ENCODE measurements at regions not wholly inside any gene's neighbourhood (a gene's known extent, or its start where the extent isn't known, plus 50 kb on each side); places are given as distances from the start of the nearest gene placed in this dataset.
A peak's percentile ranks its signal among the peaks of the same experiment; 100 is the strongest.
"Not testable (repeated sequence)": the region's sequence is repeated elsewhere in the genome, so short reads cannot be mapped to it uniquely, and the experiment has no call there.

DNA sequence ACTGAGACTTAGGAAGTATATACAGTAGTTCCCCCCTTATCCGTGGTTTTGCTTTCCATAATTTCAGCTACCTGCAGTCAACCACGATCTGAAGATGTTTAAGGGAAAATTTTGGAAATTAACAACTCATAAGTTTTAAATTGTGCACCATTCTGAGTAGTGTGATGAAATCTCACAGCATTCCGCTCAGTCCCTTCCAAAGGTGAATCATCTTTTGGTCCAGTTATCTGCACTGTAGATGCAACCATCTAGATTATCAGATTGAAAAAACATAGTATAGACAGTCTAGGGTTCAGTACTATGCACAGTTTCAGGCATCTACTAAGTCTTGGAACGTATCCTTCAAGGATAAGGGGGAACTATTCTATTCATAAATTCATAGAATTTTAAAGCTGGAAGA lies 109.0 kb downstream of the ANXA3 start:
- no peak for DNase-seq (ENCODE audit: low read depth)

GRCh38 chr4:78661086-78661690 lies 109.6 kb downstream of the ANXA3 start:
- peak; percentile 33 for DNase-seq (ENCODE audit: low read depth)

- DNase-seq (ENCODE audit: low read depth) = no peak
These were observed 110.5 kb downstream of the ANXA3 start for GRCh38 chr4:78661921-78662521.

DNA sequence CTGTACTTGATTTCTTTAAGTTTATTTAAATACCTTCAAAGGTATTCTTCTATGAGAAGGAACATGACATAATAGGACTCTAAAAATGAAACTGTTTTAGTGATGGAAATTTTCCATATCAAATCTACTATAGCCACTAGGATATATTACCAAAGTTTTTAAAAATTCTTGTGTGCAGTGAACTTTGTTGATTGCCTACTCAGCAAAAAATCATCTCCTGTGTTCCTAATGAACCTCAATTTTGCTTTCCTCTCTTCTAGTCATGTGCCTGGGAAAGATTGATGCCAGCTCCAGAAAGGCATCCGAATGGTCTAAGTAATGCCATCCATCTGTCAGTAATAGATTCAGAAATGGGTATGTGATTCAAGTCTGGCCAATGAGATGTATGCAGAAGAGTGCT lies 111.1 kb downstream of the ANXA3 start:
- no peak for DNase-seq (ENCODE audit: low read depth)

DNA sequence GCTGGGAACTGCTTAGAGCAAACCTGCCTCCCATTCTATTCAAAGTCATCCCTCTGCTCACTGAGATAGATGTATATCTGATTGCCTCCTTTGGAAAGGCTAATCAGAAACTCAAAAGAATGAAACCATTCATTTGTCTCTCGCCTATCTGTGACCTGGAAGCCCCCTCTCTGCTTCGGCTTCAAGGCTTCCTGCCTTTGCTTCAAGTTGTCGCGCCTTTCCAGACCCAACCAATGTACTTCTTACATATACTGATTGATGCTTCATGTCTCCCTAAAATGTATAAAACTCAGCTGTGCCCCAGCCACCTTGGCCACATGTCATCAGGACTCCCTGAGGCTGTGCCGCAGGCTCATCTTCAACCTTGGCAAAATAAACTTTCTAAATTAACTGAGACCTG lies 111.9 kb upstream of the BMP2K start:
- DNase-seq (ENCODE audit: low read depth) = not testable (repeated sequence)

GRCh38 chr4:78665216-78665770 lies 110.9 kb upstream of the BMP2K start:
- DNase-seq (ENCODE audit: low read depth) = no peak

- DNase-seq (ENCODE audit: low read depth) = no peak
These were observed 109.3 kb upstream of the BMP2K start for GRCh38 chr4:78666830-78667258.

DNA sequence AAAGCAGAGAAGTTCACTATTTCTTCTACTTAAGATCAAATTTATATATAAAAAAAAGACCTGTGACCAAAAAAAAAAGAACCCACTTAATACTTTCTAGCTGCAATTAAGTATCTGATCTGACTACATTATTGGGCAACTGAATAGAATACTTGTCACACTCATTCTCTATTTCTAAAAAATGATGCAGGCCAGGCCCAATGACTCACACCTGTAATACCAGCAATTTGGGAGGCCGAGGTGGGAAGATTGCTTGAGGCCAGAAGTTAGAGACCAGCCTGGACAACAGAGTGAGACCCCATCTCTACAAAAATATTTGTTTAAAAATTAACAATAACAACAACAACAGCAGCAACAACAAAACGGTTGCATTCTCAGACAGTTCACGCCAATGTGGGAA lies 108.8 kb upstream of the BMP2K start:
- no peak for DNase-seq (ENCODE audit: low read depth)

DNA sequence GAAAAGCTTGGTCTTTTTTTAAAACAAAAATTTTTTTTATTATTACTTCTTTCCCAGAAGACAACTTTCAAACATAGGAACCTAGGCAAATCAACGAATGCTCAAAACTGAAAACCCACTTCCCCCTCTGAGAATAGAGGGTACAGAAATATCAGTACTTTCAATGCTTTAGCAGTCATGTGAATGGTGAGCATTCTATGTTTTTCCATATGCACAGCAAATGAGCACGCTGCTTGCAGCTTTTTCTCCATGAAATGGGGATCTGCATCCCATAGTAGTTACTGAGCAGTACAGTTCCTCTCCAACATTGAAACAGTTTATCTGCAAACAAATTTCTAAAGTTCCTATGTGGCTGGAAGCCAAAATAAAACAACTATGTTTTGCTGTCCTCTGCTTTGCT lies 108.4 kb upstream of the BMP2K start:
- no peak for DNase-seq (ENCODE audit: low read depth)

GRCh38 chr4:78669453-78669852 lies 106.7 kb upstream of the BMP2K start:
- DNase-seq (ENCODE audit: low read depth) = no peak

DNA sequence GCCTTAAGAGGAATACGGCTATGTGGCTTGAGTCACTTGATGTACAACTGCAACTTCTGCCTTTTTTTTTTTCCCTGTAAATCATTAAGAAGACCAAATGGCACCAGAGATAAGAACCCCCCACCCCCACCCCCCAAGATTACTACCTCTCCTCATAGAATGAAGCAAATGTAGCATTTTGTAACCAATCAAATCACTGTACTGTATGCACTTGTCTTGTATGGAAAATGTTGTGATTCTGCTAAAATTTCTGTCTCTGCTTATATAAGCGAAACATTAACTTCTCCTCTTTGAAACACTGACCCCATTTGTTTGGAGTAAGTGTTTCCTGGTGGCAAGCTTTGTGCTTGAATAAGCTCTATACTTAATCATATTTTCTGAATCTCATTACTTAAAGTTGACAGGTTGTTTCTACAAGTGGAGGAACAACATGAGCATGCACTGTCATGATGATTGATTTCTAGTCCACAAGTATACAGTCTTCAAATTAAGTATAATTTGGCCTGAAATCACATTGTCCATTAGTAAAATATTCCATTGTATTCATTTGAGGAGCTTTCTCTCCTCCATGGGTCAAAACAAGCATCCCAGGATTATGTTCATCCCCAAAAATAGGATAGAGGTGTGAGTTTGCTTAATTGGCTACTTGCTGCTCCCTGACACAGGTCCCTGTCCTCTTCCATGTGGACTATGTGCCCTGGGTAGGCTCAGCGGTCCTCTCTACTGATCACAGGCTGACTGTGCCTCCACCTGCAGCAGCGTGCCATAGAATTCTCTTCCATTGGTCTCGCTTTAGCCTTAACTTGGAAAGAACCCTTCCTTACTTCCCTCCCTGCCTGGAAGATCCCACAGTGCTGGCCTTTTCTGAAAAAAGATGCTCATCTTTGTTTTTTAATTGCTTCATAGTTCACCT lies 104.0 kb upstream of the BMP2K start:
- no peak for DNase-seq (ENCODE audit: low read depth)

- DNase-seq (ENCODE audit: low read depth) = no peak
These were observed 102.8 kb upstream of the BMP2K start for GRCh38 chr4:78673337-78673736.

- no peak for DNase-seq (ENCODE audit: low read depth)
These were observed 100.8 kb upstream of the BMP2K start for GRCh38 chr4:78675325-78675724.

DNA sequence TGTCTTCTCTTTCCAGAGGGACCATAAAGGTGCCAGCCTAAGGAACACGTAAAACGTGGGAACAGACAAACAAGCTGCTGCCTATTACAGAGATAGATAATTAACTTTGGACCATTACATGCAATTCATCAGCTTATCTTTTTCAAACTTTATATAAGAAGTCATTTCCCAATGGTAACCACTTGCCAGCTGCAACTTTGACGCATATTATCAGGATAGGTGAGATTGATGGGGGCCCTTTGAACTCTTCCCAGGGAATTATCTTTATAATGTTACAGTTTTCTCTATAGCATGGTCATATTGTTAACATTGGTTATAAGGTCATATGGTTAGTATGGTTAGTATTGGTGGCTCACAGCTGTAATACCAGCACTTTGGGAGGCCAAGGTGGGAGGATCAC lies 94.1 kb upstream of the BMP2K start:
- no peak for DNase-seq (ENCODE audit: low read depth)

- no peak for DNase-seq (ENCODE audit: low read depth)
These were observed 92.8 kb upstream of the BMP2K start for GRCh38 chr4:78683352-78683751.

- peak; percentile 58 for DNase-seq (ENCODE audit: low read depth)
These were observed 91.6 kb upstream of the BMP2K start for GRCh38 chr4:78684325-78685079.

DNA sequence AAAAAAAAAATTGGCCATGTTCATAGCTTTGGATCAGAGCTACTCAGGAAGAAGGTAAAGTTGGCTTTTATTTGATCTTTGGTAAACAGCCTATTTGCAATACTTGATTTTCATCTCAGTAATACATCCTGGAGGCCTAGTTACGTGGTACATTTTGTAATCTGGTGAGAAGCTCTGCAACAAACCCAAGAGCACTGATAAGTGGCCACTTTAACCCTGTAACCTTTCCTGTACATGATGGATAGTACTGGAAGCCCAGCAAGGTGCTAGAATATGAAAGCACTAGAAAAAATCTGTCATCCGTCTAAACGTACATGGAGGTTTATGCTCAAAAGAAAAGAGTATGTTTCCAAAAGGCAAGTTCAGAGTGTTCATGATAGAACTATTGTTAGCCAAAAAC lies 88.3 kb upstream of the BMP2K start:
- DNase-seq (ENCODE audit: low read depth) = no peak

DNA sequence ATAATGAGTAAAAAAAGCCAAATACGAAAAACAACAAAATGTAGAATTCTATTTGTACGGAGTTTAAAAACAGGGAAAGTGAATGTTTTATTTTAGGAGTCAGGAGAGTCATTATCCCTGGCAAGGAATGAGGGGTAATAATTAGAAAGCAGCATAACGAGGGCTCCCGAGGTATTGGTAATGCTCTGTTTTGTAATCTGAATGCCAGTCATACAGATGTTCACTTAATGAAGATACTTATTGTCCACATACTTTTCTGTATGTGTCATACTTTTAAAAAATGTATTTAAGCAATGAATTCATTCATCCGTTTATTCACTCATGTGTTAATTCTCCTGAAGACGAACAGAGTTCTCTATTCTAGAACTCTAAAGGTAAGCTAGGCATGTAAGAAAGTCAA lies 87.8 kb upstream of the BMP2K start:
- no peak for DNase-seq (ENCODE audit: low read depth)

DNA sequence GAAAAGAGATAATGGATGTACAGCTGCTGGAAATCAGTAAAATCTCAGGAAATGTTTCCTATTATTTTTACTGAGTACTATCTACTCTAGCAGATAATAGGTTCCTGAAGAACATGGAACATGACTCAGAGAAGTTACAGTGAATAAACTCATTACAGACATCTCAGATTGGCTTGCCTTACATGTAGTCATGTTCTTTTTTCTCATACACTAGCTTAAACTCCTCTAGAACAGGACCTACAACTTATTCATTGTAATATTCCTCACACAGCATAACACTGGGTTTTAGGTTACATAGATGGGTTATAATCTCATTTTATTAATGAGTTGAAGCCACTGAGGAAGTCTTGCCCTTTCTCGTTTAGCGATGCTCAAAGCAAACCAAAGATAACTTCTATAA lies 86.9 kb upstream of the BMP2K start:
- no peak for DNase-seq (ENCODE audit: low read depth)

DNA sequence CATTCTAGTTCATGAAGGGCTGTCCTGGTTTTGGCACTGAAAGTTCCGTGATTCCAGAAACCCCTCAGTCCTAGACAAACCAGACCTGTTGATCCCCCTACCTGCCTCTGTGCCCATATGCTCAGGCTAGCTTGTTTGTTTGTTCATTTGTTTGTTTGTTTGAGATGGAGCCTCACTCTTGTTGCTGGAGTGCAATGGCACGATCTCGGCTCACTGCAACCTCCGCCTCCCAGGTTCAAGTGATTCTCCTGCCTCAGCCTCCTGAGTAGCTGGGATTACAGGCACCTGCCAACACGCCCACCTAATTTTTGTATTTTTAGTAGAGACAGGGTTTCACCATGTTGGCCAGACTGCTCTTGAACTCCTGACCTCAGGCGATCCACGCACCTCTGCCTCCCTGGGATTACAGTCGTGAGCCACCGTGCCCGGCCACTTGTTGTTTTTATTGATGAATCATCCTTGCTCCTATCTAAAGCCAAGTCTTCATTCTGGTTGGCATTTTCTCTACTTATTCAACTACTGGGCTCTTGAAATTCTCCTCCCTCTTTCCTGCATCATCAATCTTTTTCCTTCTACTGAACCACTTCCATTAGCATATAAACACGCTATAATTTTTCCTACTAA lies 86.3 kb upstream of the BMP2K start:
- DNase-seq (ENCODE audit: low read depth) = no peak

DNA sequence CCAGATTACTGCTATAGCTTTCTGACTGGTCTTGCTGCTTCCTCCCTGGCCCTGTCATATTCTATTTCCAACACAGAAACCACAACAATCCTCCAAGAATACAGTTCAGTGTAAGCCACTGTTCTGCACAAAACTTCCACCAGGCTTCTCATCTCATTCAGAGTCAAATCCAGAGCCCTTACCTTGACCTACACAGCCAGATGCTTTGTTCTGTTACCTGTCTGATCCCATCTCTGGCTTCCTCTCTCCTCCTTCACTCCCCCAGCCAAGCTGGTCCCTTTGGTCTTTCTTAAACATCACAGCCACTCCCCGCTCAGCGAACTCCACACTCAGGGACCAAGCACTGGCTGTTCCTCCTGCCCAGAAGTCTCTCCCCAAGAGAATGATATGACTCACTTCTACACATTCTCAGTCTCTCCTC lies 84.8 kb upstream of the BMP2K start:
- peak; percentile 68 for DNase-seq (ENCODE audit: low read depth)
